Keratinocyte (primary cell): ENCODE measurements at regions not wholly inside any gene's neighbourhood (a gene's known extent, or its start where the extent isn't known, plus 50 kb on each side); places are given as distances from the start of the nearest gene placed in this dataset.

ENCODE experiments used
- DNase-seq: peaks from one replicate; pipeline ENCODE4 v3.0.0-alpha.2; 2011; ENCODE audit warnings: low read depth, missing footprints, low spot score
- FAIRE-seq: peaks from 2 replicates; lab custom pipeline; 2011; peaks lifted over from hg19 to GRCh38; lab: Jason Lieb, UNC
- H2AFZ ChIP-seq: 2 replicates; pipeline ENCODE4 v1.6.0; 2012; ENCODE audit warnings: low read length, control low read depth, inconsistent platforms; ENCODE audit not compliant: control insufficient read depth
- H3K27ac ChIP-seq: 2 replicates; pipeline ENCODE4 v1.5.1; 2011; ENCODE audit warnings: low read length; ENCODE audit not compliant: control insufficient read depth, insufficient read depth
- H3K27me3 ChIP-seq: 3 replicates; pipeline ENCODE4 v1.6.0; 2011; ENCODE audit warnings: low read length; ENCODE audit not compliant: control insufficient read depth, insufficient read depth; ENCODE audit errors: extremely low read depth
- H3K36me3 ChIP-seq, 2 experiments: 2 replicates in 1 of 2; 3 replicates in 1 of 2; pipeline ENCODE4 v1.5.1; 2011; ENCODE audit warnings: low read length in 2 of 2, mild to moderate bottlenecking in 1 of 2; ENCODE audit not compliant: control insufficient read depth in 2 of 2, insufficient read depth in 2 of 2; ENCODE audit errors: extremely low read depth in 1 of 2
- H3K4me1 ChIP-seq: 3 replicates; pipeline ENCODE4 v1.5.1; 2011; ENCODE audit warnings: low read length; ENCODE audit not compliant: control insufficient read depth, insufficient read depth; ENCODE audit errors: extremely low read depth
- H3K4me2 ChIP-seq: 3 replicates; pipeline ENCODE4 v1.6.0; 2011; ENCODE audit warnings: low read depth, low read length; ENCODE audit not compliant: control insufficient read depth, insufficient read depth; ENCODE audit errors: extremely low read depth
- H3K4me3 ChIP-seq, 3 experiments: fragments of 200-600 bp in 1 of 3; sonication (generic) in 1 of 3; 2 replicates in 2 of 3; 3 replicates in 1 of 3; pipeline ENCODE4 v1.5.1; 2011 to 2016; ENCODE audit warnings: low read length in 3 of 3, mild to moderate bottlenecking in 3 of 3, control low read depth in 2 of 3, inconsistent platforms in 1 of 3, low read depth in 1 of 3, mixed read lengths in 1 of 3, mixed run types in 1 of 3, moderate library complexity in 1 of 3; ENCODE audit not compliant: control insufficient read depth in 2 of 3, insufficient read depth in 2 of 3; ENCODE audit errors: extremely low read depth in 1 of 3
- H3K79me2 ChIP-seq: 2 replicates; pipeline ENCODE4 v1.6.0; 2012; ENCODE audit warnings: low read length; ENCODE audit not compliant: control insufficient read depth, insufficient read depth
- H3K9ac ChIP-seq: 3 replicates; pipeline ENCODE4 v1.6.0; 2011; ENCODE audit warnings: low read length; ENCODE audit not compliant: control insufficient read depth, insufficient read depth; ENCODE audit errors: extremely low read depth
- H3K9me1 ChIP-seq: 3 replicates; pipeline ENCODE4 v1.6.0; 2011; ENCODE audit warnings: low read length; ENCODE audit not compliant: control insufficient read depth, insufficient read depth; ENCODE audit errors: extremely low read depth
- H3K9me3 ChIP-seq: 2 replicates; pipeline ENCODE4 v1.5.1; 2012; ENCODE audit warnings: low read depth, low read length; ENCODE audit not compliant: control insufficient read depth
- H4K20me1 ChIP-seq: 3 replicates; pipeline ENCODE4 v1.6.0; 2011; ENCODE audit warnings: low read length; ENCODE audit not compliant: control insufficient read depth, insufficient read depth; ENCODE audit errors: extremely low read depth
- EZH2 ChIP-seq: IDR thresholded peaks from one replicate; pipeline ENCODE4 v1.6.1; 2012; ENCODE audit warnings: inconsistent platforms, mild to moderate bottlenecking, low read length, moderate library complexity
- dilution Hi-C: fragments of 300-500 bp; cut with MboI; formaldehyde crosslinking; loops from one replicate; pipeline ENCODE4 v1.7.0; 2020; ENCODE audit warnings: low sequenced_read_pairs; ENCODE audit not compliant: extremely low pct_ligation_motif_present
- TF ChIP-seq, protein P1 (sequence below), 3 experiments: IDR thresholded peaks in 1 of 3; conservative IDR thresholded peaks in 1 of 3; optimal IDR thresholded peaks in 1 of 3; 2 replicates in 2 of 3; 3 replicates in 1 of 3; pipeline versions ENCODE3 to v1.5.1; 2011; ENCODE audit warnings: low read length in 3 of 3, mild to moderate bottlenecking in 3 of 3, moderate library complexity in 2 of 3, control low read depth in 1 of 3, inconsistent platforms in 1 of 3; ENCODE audit not compliant: insufficient read depth in 2 of 3; ENCODE audit errors: extremely low read depth in 1 of 3

DNA sequence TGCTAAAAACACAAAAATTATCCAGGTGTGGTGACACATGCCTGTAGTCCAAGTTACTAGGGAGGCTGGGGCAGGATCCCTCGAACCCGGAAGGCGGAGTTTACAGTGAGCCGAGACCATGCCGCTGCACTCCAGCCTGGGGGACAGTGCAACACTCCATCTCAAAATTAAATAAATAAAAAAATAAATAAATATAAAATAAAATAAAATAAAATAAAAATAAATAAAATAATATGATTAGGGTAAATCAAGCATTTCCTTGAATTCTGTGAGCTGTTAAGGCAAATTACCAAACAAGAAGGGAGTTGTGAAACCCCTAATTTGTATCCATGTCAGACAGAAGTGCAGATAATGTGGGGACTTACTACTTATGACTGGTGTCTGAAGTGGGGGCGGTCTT is 1928.9 kb upstream of the IGFBP7 start:
- DNase-seq (no peak), FAIRE-seq (no peak)
- Histone ChIP-seq H3K9me1 (no peaks in the 10 kb centered on the region), H3K9ac (no peak overlapping the region), H3K9me3 (no peaks in the 10 kb centered on the region), H4K20me1 (no peaks in the 10 kb centered on the region), H3K79me2 (no peaks in the 10 kb centered on the region), H3K36me3 (no peaks in the 10 kb centered on the region), H3K4me1 (no peaks in the 10 kb centered on the region), H2AFZ (no peak overlapping the region), H3K27ac (no peak overlapping the region), H3K4me3 (no peak overlapping the region), H3K27me3 (no peaks in the 10 kb centered on the region), H3K4me2 (no peak overlapping the region)
- TF ChIP-seq EZH2: no peak
- TF ChIP-seq, protein P1, sequence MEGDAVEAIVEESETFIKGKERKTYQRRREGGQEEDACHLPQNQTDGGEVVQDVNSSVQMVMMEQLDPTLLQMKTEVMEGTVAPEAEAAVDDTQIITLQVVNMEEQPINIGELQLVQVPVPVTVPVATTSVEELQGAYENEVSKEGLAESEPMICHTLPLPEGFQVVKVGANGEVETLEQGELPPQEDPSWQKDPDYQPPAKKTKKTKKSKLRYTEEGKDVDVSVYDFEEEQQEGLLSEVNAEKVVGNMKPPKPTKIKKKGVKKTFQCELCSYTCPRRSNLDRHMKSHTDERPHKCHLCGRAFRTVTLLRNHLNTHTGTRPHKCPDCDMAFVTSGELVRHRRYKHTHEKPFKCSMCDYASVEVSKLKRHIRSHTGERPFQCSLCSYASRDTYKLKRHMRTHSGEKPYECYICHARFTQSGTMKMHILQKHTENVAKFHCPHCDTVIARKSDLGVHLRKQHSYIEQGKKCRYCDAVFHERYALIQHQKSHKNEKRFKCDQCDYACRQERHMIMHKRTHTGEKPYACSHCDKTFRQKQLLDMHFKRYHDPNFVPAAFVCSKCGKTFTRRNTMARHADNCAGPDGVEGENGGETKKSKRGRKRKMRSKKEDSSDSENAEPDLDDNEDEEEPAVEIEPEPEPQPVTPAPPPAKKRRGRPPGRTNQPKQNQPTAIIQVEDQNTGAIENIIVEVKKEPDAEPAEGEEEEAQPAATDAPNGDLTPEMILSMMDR (optimal IDR thresholded peaks at IDR 0.05 in 1 of 3, IDR thresholded peaks at IDR 0.05 in 1 of 3, conservative IDR thresholded peaks at IDR 0.05 in 1 of 3; ENCODE audit: extremely low read depth in 1 of 3, insufficient read depth in 2 of 3, low read length in 3 of 3): no peak
- dilution Hi-C loops: no loop called here

DNA sequence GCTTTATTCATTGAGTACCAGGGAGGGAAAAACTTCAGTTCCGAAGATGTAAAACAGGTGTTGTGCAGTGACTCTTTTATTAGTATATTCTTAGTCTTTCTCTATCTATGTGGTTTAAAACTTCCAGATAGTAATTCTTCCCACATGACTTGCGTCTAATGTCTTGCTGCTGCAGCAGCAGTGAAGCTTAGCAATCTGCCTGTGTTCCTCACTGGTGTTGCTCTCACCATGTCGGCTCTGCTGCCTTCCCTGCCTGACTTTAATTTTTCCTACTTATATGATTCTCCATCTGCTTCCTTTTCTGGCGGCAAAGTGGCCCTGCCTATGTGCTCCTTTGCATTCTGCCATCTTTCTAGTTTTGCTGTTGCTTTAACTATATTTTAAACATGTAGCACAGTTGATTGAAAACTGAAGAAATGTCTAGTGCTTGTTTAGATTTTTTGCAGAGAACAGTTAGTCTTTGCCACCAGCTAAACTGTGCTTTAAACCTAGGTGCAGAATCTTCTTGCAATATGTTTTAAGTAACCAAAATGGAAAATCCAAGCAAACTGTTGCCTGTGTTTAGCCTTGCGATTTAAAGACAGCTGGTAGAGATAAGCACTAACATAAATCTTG is 1934.2 kb upstream of the IGFBP7 start:
- H3K4me3 ChIP-seq: no peak overlapping the region
- no peaks in the 10 kb centered on the region for H3K9me3 ChIP-seq
- no peak overlapping the region for H3K27ac ChIP-seq
- dilution Hi-C loops: no loop called here
- no peak for TF ChIP-seq EZH2
- TF ChIP-seq, protein P1 (optimal IDR thresholded peaks at IDR 0.05 in 1 of 3, IDR thresholded peaks at IDR 0.05 in 1 of 3, conservative IDR thresholded peaks at IDR 0.05 in 1 of 3; ENCODE audit: extremely low read depth in 1 of 3, insufficient read depth in 2 of 3, low read length in 3 of 3): no peak
- H3K27me3 ChIP-seq: no peaks in the 10 kb centered on the region
- DNase-seq: no peak
- no peak overlapping the region for H2AFZ ChIP-seq
- no peaks in the 10 kb centered on the region for H3K9me1 ChIP-seq
- H3K9ac ChIP-seq: no peak overlapping the region
- no peak overlapping the region for H3K4me2 ChIP-seq
- H3K4me1 ChIP-seq: no peaks in the 10 kb centered on the region
- no peaks in the 10 kb centered on the region for H3K36me3 ChIP-seq
- no peak for FAIRE-seq
- no peaks in the 10 kb centered on the region for H3K79me2 ChIP-seq
- no peaks in the 10 kb centered on the region for H4K20me1 ChIP-seq
